ENCODE measurements at regions not wholly inside any gene's neighbourhood (a gene's known extent, or its start where the extent isn't known, plus 50 kb on each side); places are given as distances from the start of the nearest gene placed in this dataset.

- no peak for TF ChIP-seq CTCF (conservative IDR thresholded peaks at IDR 0.05; ENCODE audit: control insufficient read depth, insufficient read depth, low read depth, low read length)
- DNase-seq (ENCODE audit: low read depth), result no peak
- H3K4me3 ChIP-seq (ENCODE audit: control insufficient read depth, low read depth, low read length), result peak overlapping the region; percentile 66
Observed at GRCh38 chr9:21560281-21560745, 78.2 kb upstream of the IFNE start.

GRCh38 chr9:21561502-21561901 is 79.4 kb upstream of the IFNE start:
- TF ChIP-seq CTCF (conservative IDR thresholded peaks at IDR 0.05; ENCODE audit: control insufficient read depth, insufficient read depth, low read depth, low read length), result no peak

GRCh38 chr9:21564175-21564574 is 82.1 kb upstream of the IFNE start:
- H3K4me3 ChIP-seq (ENCODE audit: control insufficient read depth, low read depth, low read length), result no peak overlapping the region
- TF ChIP-seq CTCF (conservative IDR thresholded peaks at IDR 0.05; ENCODE audit: control insufficient read depth, insufficient read depth, low read depth, low read length), result no peak
- no peak for DNase-seq (ENCODE audit: low read depth)

More at GRCh38 chr9:21561502-21561901, 79.4 kb upstream of the IFNE start:
- no peak overlapping the region for H3K4me3 ChIP-seq (ENCODE audit: control insufficient read depth, low read depth, low read length)
- no peak for DNase-seq (ENCODE audit: low read depth)

- TF ChIP-seq CTCF (conservative IDR thresholded peaks at IDR 0.05; ENCODE audit: control insufficient read depth, insufficient read depth, low read depth, low read length), result no peak
- no peak overlapping the region for H3K4me3 ChIP-seq (ENCODE audit: control insufficient read depth, low read depth, low read length)
- DNase-seq (ENCODE audit: low read depth), result no peak
Observed at GRCh38 chr9:21565155-21565554, 83.0 kb upstream of the IFNE start.

GRCh38 chr9:21567926-21568325 is 85.8 kb upstream of the IFNE start:
- TF ChIP-seq CTCF (conservative IDR thresholded peaks at IDR 0.05; ENCODE audit: control insufficient read depth, insufficient read depth, low read depth, low read length), result no peak
- DNase-seq (ENCODE audit: low read depth), result no peak
- no peak overlapping the region for H3K4me3 ChIP-seq (ENCODE audit: control insufficient read depth, low read depth, low read length)

- H3K4me3 ChIP-seq (ENCODE audit: control insufficient read depth, low read depth, low read length), result no peak overlapping the region
- DNase-seq (ENCODE audit: low read depth), result no peak
- no peak for TF ChIP-seq CTCF (conservative IDR thresholded peaks at IDR 0.05; ENCODE audit: control insufficient read depth, insufficient read depth, low read depth, low read length)
Observed at GRCh38 chr9:21568484-21568883, 86.4 kb upstream of the IFNE start.

- no peak for TF ChIP-seq CTCF (conservative IDR thresholded peaks at IDR 0.05; ENCODE audit: control insufficient read depth, insufficient read depth, low read depth, low read length)
- no peak overlapping the region for H3K4me3 ChIP-seq (ENCODE audit: control insufficient read depth, low read depth, low read length)
- DNase-seq (ENCODE audit: low read depth), result no peak
Observed at GRCh38 chr9:21569721-21570120, 87.6 kb upstream of the IFNE start.
